ENCODE measurements at regions not wholly inside any gene's neighbourhood (a gene's known extent, or its start where the extent isn't known, plus 50 kb on each side); places are given as distances from the start of the nearest gene placed in this dataset.

DNA sequence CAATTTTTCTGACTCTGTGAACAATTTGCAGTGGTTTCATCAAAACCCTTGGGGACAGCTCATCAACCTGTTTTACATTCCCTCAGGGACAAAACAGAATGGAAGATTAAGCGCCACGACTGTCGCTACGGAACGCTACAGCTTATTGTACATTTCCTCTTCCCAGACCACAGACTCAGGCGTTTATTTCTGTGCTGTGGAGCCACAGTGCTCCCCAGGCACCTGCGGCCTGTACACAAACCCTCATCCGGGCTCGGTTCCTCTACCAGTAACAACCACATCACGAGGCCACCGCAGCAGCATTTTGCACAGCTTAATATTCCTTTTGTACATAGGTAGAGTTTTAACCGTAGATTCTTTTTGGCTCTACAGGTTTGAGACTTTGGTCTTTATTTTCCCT is 397.4 kb upstream of the OR4E1 start:
- H3K27me3 ChIP-seq = no peaks in the 10 kb centered on the region
- peak; percentile 40 for DNase-seq
- TF ChIP-seq EP300 (IDR thresholded peaks at IDR 0.05; ENCODE audit: low read depth) = no peak
- TF ChIP-seq POLR2A (IDR thresholded peaks at IDR 0.05) = no peak
- TF ChIP-seq CTCF (IDR thresholded peaks at IDR 0.05) = no peak
- TF ChIP-seq POLR2AphosphoS5 (IDR thresholded peaks at IDR 0.05) = no peak
- no peaks in the 10 kb centered on the region for H3K36me3 ChIP-seq
- H3K9me3 ChIP-seq = no peaks in the 10 kb centered on the region
- H3K4me1 ChIP-seq = peaks cover 0 to 9% (median 0%) of the 10 kb centered on the region in 4 donors
- intact Hi-C loops (cut with DNase I; ENCODE audit: low total_unique reads) = no loop called here
- in situ Hi-C loops (cut with MboI; ENCODE audit: low pct_ligation_motif_present in 1 of 4, low pct_unique_long_range_greater_than_20kb in 1 of 4, low sequenced_read_pairs in 3 of 4) = no loop called here
- WGBS, 2 donors (ENCODE audit: low coverage in 1 of 2) = 57 to 70% methylated on average over 3 to 12 of the region's 12 CpGs
- no peak overlapping the region for H3K27ac ChIP-seq
- H3K4me3 ChIP-seq = peak overlapping the region in 1 of 4 donors; percentile 23

DNA sequence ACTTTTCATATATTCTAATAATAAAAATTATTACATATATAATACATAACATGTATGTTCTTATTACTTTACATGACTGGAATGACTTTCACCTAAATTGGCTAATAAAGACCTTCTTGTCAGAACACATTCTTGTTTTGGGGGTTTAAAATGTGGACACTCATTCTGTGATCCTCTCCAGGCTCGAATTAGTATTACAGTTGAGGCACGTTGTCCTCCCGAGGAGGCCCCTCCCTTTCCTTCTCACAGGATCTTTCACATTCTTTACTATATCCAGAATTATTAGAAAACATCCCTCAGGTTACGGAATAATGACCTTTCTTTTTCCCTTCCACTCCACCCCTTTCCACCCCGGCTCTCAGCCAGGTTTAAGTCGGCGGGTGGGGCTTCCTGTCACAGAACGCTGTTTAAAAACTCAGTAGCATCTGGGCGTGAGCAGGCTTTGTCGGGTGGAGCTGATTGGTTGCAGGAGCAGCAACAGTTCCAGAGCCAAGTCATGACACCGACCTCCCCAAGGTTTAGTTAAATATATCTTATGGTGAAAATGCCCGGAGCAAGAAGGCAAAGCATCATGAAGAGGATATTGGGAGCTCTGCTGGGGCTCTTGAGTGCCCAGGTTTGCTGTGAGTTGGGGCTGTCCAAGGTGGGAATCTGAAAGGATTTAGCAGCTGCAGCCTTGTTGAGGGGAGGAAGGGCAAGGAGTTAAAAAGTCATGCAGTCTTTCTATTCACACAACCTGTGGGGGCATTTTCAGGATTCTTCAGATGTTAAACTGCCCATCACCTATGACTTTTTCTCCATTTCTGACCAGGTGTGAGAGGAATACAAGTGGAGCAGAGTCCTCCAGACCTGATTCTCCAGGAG is 396.7 kb upstream of the OR4E1 start:
- peak overlapping the region in 2 of 4 donors; percentile 2 to 23 for H3K4me3 ChIP-seq
- 3 to 5% methylated on average over 9 to 12 of the region's 12 CpGs for WGBS, 2 donors (ENCODE audit: low coverage in 1 of 2)

GRCh38 chr14:22065347-22065746 is 391.7 kb upstream of the OR4E1 start:
- H3K36me3 ChIP-seq = no peaks in the 10 kb centered on the region
- TF ChIP-seq CTCF (IDR thresholded peaks at IDR 0.05) = no peak
- TF ChIP-seq POLR2AphosphoS5 (IDR thresholded peaks at IDR 0.05) = no peak
- no peak for TF ChIP-seq POLR2A (IDR thresholded peaks at IDR 0.05)
- no peak for TF ChIP-seq EP300 (IDR thresholded peaks at IDR 0.05; ENCODE audit: low read depth)
- DNase-seq = no peak
- WGBS, 2 donors (ENCODE audit: low coverage in 1 of 2) = 71 to 87% methylated on average over 1 of the region's 1 CpG
- no peaks in the 10 kb centered on the region for H3K27me3 ChIP-seq
- no peaks in the 10 kb centered on the region for H3K9me3 ChIP-seq
- H3K4me1 ChIP-seq = peaks cover 0 to 4% (median 0%) of the 10 kb centered on the region in 4 donors
- no peak overlapping the region for H3K27ac ChIP-seq
- H3K4me3 ChIP-seq = no peak overlapping the region
- intact Hi-C loops (cut with DNase I; ENCODE audit: low total_unique reads) = no loop called here
- in situ Hi-C loops (cut with MboI; ENCODE audit: low pct_ligation_motif_present in 1 of 4, low pct_unique_long_range_greater_than_20kb in 1 of 4, low sequenced_read_pairs in 3 of 4) = no loop called here

More for the DNA sequence above, 396.7 kb upstream of the OR4E1 start:
- no peaks in the 10 kb centered on the region for H3K36me3 ChIP-seq
- intact Hi-C loops (cut with DNase I; ENCODE audit: low total_unique reads) = no loop called here
- DNase-seq = peak; percentile 31
- peaks cover 0 to 9% (median 0%) of the 10 kb centered on the region in 4 donors for H3K4me1 ChIP-seq
- no peaks in the 10 kb centered on the region for H3K27me3 ChIP-seq
- H3K9me3 ChIP-seq = no peaks in the 10 kb centered on the region
- in situ Hi-C loops (cut with MboI; ENCODE audit: low pct_ligation_motif_present in 1 of 4, low pct_unique_long_range_greater_than_20kb in 1 of 4, low sequenced_read_pairs in 3 of 4) = no loop called here
- TF ChIP-seq EP300 (IDR thresholded peaks at IDR 0.05; ENCODE audit: low read depth) = no peak
- no peak for TF ChIP-seq POLR2A (IDR thresholded peaks at IDR 0.05)
- TF ChIP-seq CTCF (IDR thresholded peaks at IDR 0.05) = no peak
- TF ChIP-seq POLR2AphosphoS5 (IDR thresholded peaks at IDR 0.05) = no peak
- no peak overlapping the region for H3K27ac ChIP-seq

GRCh38 chr14:22059201-22059600 is 385.6 kb upstream of the OR4E1 start:
- intact Hi-C loops (cut with DNase I; ENCODE audit: low total_unique reads) (no loop called here), in situ Hi-C loops (cut with MboI; ENCODE audit: low pct_ligation_motif_present in 1 of 4, low pct_unique_long_range_greater_than_20kb in 1 of 4, low sequenced_read_pairs in 3 of 4) (no loop called here)
- Histone ChIP-seq H3K4me3 (no peak overlapping the region), H3K27ac (no peak overlapping the region), H3K4me1 (no peaks in the 10 kb centered on the region), H3K27me3 (no peaks in the 10 kb centered on the region), H3K36me3 (no peaks in the 10 kb centered on the region), H3K9me3 (no peaks in the 10 kb centered on the region)
- no peak for DNase-seq
- WGBS, 2 donors (ENCODE audit: low coverage in 1 of 2) = 79% methylated on average over 2 to 4 of the region's 4 CpGs
- TF ChIP-seq CTCF (IDR thresholded peaks at IDR 0.05) (no peak), EP300 (IDR thresholded peaks at IDR 0.05; ENCODE audit: low read depth) (no peak), POLR2A (IDR thresholded peaks at IDR 0.05) (no peak), POLR2AphosphoS5 (IDR thresholded peaks at IDR 0.05) (no peak)
